ENCODE measurements at regions not wholly inside any gene's neighbourhood (a gene's known extent, or its start where the extent isn't known, plus 50 kb on each side); places are given as distances from the start of the nearest gene placed in this dataset.

DNA sequence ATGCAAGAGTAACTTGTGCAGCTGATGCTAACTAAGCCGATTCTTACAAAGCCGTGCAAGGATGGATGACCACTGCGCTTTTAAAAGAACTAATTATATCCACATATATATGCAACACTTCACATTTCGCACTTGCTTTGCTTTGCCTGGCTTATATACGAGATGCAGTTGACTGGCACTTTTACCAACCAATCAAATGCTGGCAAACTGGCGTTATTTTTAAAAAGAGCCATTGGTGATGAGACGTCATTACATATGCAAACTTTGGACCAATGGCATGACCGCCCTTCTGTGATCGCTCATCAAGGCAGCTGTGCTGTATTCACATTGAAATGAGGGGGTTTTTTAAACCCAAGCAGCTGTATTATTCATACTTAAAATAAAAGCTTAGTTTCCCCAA, 1147.7 kb upstream of the WWC1 start:
- no peak for DNase-seq (ENCODE audit: low read depth)

DNA sequence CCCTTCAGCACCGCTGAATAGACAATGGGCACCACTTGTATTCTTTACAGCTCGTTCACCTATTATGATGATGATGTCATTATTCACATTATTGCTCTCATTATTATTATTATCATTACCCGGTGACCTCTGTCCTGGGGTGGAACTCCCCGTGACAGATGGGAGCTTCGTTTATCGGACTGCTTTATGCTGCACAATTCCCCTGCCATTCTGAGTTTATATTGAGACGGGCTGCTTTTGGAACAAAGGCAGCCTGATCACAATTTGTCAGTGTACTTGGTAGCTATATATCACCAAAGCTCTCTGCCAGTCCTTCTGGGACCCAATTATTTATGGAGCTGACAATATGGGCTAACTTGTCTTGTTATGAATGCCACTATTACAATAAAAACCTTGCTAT, 1145.6 kb upstream of the WWC1 start:
- no peak for DNase-seq (ENCODE audit: low read depth)

DNA sequence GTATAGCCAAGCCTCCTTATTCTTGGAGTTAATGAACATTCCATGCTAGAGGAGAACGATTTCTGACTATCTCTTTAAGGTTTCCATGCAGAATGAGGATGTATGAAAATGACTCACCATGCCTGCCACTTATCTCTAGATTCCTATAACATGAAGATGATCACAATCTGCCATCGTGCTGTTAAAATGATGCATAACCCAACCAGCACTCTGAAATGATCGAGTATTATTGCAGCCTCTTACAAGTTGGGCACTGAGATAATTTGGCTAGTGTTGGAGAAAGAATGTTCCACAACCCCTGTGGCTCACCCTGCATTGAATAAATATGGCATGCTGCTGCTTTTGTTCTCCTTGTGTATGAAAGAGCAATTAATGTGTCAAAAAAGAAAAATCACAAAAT, 1143.6 kb upstream of the WWC1 start:
- DNase-seq (ENCODE audit: low read depth): no peak

DNA sequence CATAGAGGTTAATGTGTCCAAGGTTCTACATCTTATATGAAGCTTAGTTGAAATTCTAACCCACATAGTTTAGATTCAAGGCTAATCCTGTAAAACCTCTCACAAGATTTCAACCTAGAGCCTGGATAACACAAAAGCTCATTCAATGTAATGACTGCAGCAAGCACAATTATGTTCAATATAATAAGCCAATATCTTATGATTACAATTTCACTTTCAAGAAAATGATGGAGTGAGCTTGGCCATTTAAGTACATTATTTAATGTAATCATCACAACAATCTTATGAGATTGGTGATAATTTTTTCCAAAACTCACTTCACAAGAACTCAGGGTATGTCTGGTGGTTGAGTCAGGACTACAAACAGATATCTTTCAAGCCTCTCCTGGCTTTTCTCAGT, 1140.8 kb upstream of the WWC1 start:
- DNase-seq (ENCODE audit: low read depth): no peak

- no peak for DNase-seq (ENCODE audit: low read depth)
These were observed 1138.9 kb upstream of the WWC1 start for GRCh38 chr5:167152561-167152960.

- no peak for DNase-seq (ENCODE audit: low read depth)
These were observed 1135.9 kb upstream of the WWC1 start for GRCh38 chr5:167155387-167156005.

DNA sequence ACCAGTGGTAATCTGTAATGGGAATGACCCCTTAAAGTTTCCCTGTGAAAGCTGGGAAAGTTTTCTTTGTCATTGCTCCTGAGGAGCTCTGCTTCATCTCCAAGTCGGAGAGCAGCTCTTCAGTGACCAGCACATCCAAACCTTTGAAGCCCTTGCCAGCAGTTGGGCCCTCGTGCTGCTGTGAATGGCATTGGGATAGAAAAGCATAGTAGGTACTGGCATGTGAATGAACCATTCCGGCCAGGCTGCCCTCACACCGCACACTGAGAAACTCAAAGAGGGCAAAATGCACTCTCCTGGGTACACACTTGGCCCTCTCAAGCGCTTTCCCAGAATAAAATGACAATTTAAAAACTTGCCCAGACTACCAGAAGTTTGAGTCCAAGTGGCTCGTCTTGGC, 1135.0 kb upstream of the WWC1 start:
- no peak for DNase-seq (ENCODE audit: low read depth)

- no peak for DNase-seq (ENCODE audit: low read depth)
These were observed 1132.9 kb upstream of the WWC1 start for GRCh38 chr5:167158588-167158987.

- DNase-seq (ENCODE audit: low read depth): no peak
These were observed 1131.1 kb upstream of the WWC1 start for GRCh38 chr5:167160388-167160787.

GRCh38 chr5:167166696-167167095, 1124.7 kb upstream of the WWC1 start:
- DNase-seq (ENCODE audit: low read depth): no peak

DNA sequence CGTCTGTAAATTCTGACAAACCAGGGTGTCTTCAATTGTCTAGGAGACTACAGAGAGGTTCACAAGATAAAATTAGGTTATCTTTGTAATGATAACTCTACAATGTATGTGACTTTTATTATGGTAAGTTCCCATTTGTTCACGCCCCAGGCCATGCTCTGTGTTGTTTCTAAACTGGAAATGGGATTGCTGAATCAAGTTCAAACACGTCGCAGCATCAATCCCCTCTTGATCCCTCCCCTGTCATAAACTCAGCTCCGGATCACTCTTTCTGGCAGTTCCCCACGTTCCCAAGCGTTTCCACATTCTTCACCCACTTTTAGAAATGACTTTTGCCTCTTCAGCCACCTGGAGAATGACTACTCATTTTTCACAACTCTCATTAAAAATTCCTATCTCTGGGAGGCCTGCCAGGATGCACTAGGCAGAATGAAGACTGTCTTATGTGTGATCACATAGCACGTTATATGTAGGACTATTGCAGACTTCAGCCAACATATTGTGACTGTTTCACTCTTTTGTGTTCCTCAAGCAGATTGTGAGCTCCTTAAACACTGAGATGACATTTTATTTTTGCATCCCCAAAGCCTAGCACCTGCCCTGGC, 1124.2 kb upstream of the WWC1 start:
- no peak for DNase-seq (ENCODE audit: low read depth)

- DNase-seq (ENCODE audit: low read depth): no peak
These were observed 1122.5 kb upstream of the WWC1 start for GRCh38 chr5:167168971-167169370.

DNA sequence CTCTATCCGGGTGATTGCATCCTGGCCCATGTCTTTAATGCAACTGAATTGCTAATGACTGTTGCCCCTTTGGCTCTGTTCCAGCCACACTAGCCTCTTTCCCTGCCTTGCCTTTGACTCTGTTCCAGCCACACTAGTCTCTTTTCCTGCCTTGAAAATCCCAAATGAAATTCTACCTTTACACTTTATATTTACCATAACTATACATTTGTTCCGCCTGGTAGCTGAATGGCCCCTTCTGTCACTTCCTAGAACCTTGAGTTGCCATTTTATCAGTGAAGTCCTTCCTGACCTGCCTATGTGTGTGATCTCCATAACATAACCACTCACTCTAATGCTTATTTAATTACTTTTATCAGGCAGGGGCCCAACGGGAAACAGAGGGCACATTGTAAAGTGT, 1120.4 kb upstream of the WWC1 start:
- DNase-seq (ENCODE audit: low read depth): no peak

GRCh38 chr5:167177736-167178135, 1113.7 kb upstream of the WWC1 start:
- DNase-seq (ENCODE audit: low read depth): no peak

- DNase-seq (ENCODE audit: low read depth): no peak
These were observed 1110.5 kb upstream of the WWC1 start for GRCh38 chr5:167180906-167181305.

- no peak for DNase-seq (ENCODE audit: low read depth)
These were observed 1085.6 kb upstream of the WWC1 start for GRCh38 chr5:167205881-167206280.

GRCh38 chr5:167207081-167207480, 1084.4 kb upstream of the WWC1 start:
- DNase-seq (ENCODE audit: low read depth): no peak

DNA sequence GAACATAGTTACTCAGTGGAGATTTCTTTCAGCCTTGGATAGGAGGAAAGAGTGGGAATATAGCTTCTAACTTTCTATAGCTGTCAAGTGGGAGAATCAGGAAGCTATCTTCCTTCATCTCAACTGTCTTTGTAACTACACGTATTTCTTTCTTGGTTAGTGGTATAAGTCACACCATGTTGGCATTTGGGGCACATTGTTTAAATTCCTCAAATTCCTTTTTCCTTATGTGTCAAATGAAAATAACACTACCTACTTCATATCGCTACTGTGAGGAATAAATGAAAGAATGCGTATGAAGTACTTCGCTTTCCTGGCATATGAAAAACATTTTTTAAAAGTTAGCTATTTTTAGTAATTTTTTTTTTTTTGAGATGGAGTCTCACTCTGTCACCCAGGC, 1082.5 kb upstream of the WWC1 start:
- no peak for DNase-seq (ENCODE audit: low read depth)

DNA sequence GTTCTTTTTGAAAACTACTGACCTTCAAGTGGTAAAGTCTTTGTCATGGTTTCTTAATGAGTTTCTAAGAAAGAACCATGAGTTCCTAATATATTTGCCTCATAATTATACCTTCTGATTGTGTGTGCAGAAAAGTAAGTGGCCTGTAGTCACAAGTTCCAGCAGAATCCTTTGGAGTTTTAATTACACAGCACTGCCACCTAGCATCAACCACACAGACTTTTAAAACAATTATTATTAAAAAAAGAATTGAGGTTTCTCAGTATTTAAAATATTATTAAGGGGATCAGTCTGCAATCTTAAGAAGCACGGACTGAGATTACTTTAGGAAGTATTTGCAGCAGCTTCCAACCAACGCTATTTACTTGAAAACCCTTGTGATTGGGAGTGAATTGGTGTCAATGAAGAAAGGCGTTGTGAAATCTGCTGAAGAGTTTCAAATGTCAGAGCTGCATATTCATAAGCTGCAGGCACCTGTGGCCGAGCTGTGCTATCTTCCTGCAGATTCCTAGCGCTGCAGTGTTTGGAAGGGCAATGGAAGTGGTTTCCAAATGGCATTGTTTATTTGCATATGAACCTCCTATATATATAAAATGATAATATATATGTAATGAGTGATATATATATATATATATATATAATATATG, 1074.2 kb upstream of the WWC1 start:
- no peak for DNase-seq (ENCODE audit: low read depth)

DNA sequence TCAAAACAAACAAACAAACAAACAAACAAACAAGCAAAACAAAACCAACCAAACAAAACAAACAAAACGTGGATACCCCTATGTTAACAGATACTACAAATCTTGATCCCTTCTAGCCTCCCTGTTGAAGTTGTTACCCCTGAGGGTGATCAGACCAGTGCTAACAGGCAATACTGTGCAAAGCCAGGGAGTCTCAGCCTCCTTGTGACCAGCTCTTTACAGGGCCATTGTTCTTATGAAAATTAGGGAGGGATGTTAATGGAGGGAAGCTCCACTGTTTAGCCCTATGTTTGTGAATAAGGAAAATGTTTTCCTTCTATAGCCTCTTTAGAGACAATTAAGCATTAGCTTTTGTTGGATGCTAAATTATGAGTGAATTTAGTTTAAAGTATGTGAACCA, 1072.1 kb upstream of the WWC1 start:
- DNase-seq (ENCODE audit: low read depth): no peak

DNA sequence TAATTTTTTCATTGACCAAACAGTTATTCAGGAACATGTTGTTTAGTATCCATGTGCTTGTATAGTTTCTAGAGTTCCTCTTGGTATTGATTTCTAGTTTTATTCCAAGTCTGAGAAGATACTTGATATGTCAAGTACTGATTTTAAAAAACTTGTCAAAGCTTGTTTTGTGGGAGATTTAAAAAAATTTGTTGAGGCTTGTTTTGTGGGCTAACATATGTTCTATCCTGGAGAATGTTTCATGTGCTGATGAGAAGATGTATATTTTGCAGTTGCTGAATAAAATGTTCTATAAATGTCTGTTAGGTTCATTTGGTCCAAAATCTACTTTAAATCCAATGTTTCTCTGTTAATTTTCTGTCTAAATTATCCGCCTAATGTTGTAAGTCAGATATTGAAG, 1065.1 kb upstream of the WWC1 start:
- no peak for DNase-seq (ENCODE audit: low read depth)

DNA sequence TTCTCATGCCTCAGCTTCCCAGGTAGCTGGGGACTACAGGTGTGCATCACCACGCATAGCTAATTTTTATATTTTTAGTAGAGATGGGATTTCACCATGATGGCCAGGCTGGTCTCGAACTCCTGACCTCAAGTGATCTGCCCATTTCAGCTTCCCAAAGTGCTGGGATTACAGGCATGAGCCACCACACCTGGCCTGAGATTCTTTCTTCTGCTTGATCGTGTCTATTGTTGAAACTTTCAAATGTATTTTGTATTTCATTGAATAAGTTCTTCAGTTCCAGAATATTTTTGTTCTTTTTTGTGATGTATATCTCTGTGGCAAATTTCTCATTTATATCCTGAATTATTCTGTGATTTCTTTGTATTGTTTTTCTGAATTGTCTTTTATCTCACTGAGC, 1063.3 kb upstream of the WWC1 start:
- DNase-seq (ENCODE audit: low read depth): no peak

GRCh38 chr5:167229751-167230150, 1061.7 kb upstream of the WWC1 start:
- no peak for DNase-seq (ENCODE audit: low read depth)

DNA sequence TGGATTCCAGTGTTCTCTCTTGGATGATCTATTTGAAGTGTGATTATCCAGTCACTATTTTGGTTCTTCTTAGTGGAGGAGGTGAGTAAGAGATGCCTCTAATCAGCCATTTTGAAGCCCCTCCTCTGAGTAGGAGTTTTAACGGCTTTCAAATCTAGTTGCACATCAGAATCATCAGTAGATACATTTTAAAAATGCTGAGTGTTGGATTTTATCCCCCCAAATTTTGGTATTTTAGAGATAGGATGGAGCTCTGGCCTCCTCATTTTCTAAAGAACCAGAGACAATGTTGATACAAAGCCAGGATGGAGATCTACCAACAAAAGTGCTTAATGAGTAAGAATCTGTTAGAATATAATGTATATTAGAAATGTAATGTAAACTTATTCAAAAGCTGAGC, 1061.0 kb upstream of the WWC1 start:
- DNase-seq (ENCODE audit: low read depth): no peak
